Sigmoid colon (tissue), 6 donors: ENCODE measurements at regions not wholly inside any gene's neighbourhood (a gene's known extent, or its start where the extent isn't known, plus 50 kb on each side); places are given as distances from the start of the nearest gene placed in this dataset.

ENCODE experiments used
- DNase-seq: peaks from one replicate; pipeline ENCODE4 v3.0.0-alpha.2; 2019
- H3K27ac ChIP-seq, 4 donors: fragments of 200-600 bp; sonication (generic); one replicate each; pipeline ENCODE4 v1.5.1; 2016 to 2019; ENCODE audit warnings: mild to moderate bottlenecking in 1 of 4
- H3K27me3 ChIP-seq, 3 donors: fragments of 200-600 bp; sonication (generic); one replicate each; pipeline ENCODE4 v1.5.1; 2019; ENCODE audit warnings: mild to moderate bottlenecking in 1 of 3
- H3K36me3 ChIP-seq, 4 donors: fragments of 200-600 bp; sonication (generic); one replicate each; pipeline ENCODE4 v1.5.1; 2016 to 2019
- H3K4me1 ChIP-seq, 4 donors: fragments of 200-600 bp; sonication (generic); one replicate each; pipeline ENCODE4 v1.5.1; 2017 to 2019
- H3K4me3 ChIP-seq, 4 donors: fragments of 200-600 bp; sonication (generic); one replicate each; pipeline ENCODE4 v1.5.1; 2017 to 2019; ENCODE audit warnings: mild to moderate bottlenecking in 2 of 4, moderate library complexity in 1 of 4
- H3K9me3 ChIP-seq, 4 donors: fragments of 200-600 bp in 3 of 4; sonication (generic) in 3 of 4; one replicate each; pipeline versions ENCODE4 v1.5.1 to v1.6.1; 2013 to 2019
- EP300 ChIP-seq, 4 donors: sonication (generic); formaldehyde crosslinking; IDR thresholded peaks; one replicate each; pipeline ENCODE4 v1.6.1; 2017; ENCODE audit warnings: antibody characterized with exemption in 4 of 4
- POLR2A ChIP-seq, 2 donors: fragments of 450-650 bp; IDR thresholded peaks; one replicate each; pipeline ENCODE4 v1.6.1; 2016; ENCODE audit warnings: antibody characterized with exemption in 2 of 2, mild to moderate bottlenecking in 2 of 2, moderate library complexity in 2 of 2
- POLR2AphosphoS5 ChIP-seq, 4 donors: sonication (generic); formaldehyde crosslinking; IDR thresholded peaks; one replicate each; pipeline ENCODE4 v1.6.1; 2017; ENCODE audit warnings: antibody characterized with exemption in 4 of 4
- WGBS, 2 donors: extraction: QIAGEN DNeasy Blood & Tissue Kit; methylation state at CpG; one replicate each; pipeline ENCODE4 v1.1.7; 2013; 5-methylcytosine and 5-hydroxymethylcytosine counted together
- intact Hi-C: fragments of 100-400 bp; cut with DNase I; formaldehyde crosslinking; loops from one replicate; pipeline ENCODE4 v1.15.1; 2023
- TF ChIP-seq, protein P1 (sequence below), 4 experiments: fragments of 450-650 bp in 3 of 4; fragments of 200-600 bp in 1 of 4; IDR thresholded peaks; one replicate each; pipeline ENCODE4 v1.5.1; 2016 to 2019; ENCODE audit warnings: antibody characterized with exemption in 4 of 4, mild to moderate bottlenecking in 3 of 4, moderate library complexity in 2 of 4
- donor health status: healthy with polysubstance abuse.
- donor health status: healthy.

DNA sequence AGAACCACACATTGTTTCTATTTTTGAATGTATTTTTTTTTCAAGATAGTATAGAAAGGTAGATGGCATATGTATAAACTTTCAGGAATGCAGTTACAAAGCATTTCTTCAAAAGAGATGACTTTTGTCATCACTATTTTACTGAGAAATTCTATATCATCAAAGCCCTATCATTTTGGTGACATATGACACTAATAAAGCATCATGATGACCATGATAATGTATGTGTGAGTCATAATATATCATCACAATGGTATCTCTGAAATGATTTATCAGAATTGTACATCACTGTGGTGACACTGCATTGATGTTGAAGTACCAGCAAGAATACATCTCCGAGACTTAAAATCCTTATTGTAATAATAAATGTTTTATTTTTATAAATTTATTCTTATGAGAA is 1740.8 kb downstream of the PCDH7 start:
- whole genome bisulfite sequencing, 2 donors, result 93 to 94% methylated on average over 1 of the region's 1 CpG

DNA sequence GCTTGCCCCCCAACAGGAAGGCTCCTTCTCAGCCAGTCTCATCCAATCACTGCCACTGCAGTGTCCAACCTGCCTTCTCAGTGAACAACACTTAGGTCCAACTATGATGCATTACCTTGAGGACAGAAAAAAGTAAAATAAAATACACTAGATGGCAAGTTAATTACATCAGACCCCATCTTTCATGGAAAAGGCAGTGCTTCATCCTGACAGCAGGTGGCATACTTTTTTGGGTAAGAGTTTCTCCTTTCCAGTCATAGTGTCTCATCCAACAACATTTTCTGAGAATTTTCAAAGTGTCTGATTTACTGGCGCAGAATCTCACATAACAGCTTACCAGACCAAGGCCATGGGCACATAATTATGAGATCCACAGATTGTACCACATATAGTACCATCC is 1742.8 kb downstream of the PCDH7 start:
- Histone ChIP-seq H3K27ac (no peak overlapping the region), H3K27me3 (no peaks in the 10 kb centered on the region), H3K9me3 (no peaks in the 10 kb centered on the region), H3K4me1 (no peaks in the 10 kb centered on the region), H3K36me3 (no peaks in the 10 kb centered on the region), H3K4me3 (no peak overlapping the region)
- intact Hi-C loops, result no loop called here
- TF ChIP-seq EP300 (IDR thresholded peaks at IDR 0.05) (no peak), POLR2AphosphoS5 (IDR thresholded peaks at IDR 0.05) (no peak)
- 80 to 93% methylated on average over 1 of the region's 1 CpG for WGBS, 2 donors
- no peak for DNase-seq

More for the DNA sequence above, 1740.8 kb downstream of the PCDH7 start:
- intact Hi-C loops, result no loop called here
- no peaks in the 10 kb centered on the region for H3K9me3 ChIP-seq
- TF ChIP-seq EP300 (IDR thresholded peaks at IDR 0.05) (no peak), POLR2AphosphoS5 (IDR thresholded peaks at IDR 0.05) (no peak), POLR2A (IDR thresholded peaks at IDR 0.05) (no peak)
- TF ChIP-seq, protein P1, sequence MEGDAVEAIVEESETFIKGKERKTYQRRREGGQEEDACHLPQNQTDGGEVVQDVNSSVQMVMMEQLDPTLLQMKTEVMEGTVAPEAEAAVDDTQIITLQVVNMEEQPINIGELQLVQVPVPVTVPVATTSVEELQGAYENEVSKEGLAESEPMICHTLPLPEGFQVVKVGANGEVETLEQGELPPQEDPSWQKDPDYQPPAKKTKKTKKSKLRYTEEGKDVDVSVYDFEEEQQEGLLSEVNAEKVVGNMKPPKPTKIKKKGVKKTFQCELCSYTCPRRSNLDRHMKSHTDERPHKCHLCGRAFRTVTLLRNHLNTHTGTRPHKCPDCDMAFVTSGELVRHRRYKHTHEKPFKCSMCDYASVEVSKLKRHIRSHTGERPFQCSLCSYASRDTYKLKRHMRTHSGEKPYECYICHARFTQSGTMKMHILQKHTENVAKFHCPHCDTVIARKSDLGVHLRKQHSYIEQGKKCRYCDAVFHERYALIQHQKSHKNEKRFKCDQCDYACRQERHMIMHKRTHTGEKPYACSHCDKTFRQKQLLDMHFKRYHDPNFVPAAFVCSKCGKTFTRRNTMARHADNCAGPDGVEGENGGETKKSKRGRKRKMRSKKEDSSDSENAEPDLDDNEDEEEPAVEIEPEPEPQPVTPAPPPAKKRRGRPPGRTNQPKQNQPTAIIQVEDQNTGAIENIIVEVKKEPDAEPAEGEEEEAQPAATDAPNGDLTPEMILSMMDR (IDR thresholded peaks at IDR 0.05), result no peak
- no peak overlapping the region for H3K27ac ChIP-seq
- H3K4me1 ChIP-seq, result no peaks in the 10 kb centered on the region
- no peaks in the 10 kb centered on the region for H3K27me3 ChIP-seq
- no peak overlapping the region for H3K4me3 ChIP-seq
- no peak for DNase-seq
- no peaks in the 10 kb centered on the region for H3K36me3 ChIP-seq

DNA sequence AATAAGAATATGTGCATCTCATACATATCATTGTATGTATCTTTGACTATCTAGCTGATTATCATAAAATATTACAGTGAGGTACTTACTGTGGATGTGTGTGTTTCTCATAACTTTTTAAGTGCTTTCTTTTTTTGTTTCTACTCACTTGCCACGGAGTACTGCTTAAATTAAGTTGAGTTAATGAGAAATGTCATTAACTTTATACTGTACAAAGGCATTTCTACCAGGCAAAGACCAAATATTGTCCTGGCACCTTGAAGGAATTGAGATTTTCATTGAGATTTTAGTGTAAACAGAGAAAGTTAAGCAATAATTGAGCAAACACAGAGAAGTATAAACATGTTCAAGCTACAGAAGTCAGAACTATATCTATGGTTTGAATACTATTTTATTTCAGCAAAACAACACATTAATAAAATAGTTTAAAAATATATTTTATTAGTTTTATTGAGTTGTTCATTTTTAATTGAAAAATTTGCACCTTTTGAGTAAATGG is 1750.0 kb downstream of the PCDH7 start:
- Histone ChIP-seq H3K27me3 (no peaks in the 10 kb centered on the region), H3K4me1 (no peaks in the 10 kb centered on the region), H3K36me3 (no peaks in the 10 kb centered on the region), H3K4me3 (no peak overlapping the region), H3K27ac (no peak overlapping the region), H3K9me3 (no peaks in the 10 kb centered on the region)
- 8 to 48% methylated on average over 1 of the region's 1 CpG for WGBS, 2 donors
- no peak for DNase-seq
- TF ChIP-seq POLR2AphosphoS5 (IDR thresholded peaks at IDR 0.05), result no peak
- no peak for TF ChIP-seq EP300 (IDR thresholded peaks at IDR 0.05)
- no peak for TF ChIP-seq POLR2A (IDR thresholded peaks at IDR 0.05)
- TF ChIP-seq, protein P1 (IDR thresholded peaks at IDR 0.05), result no peak
- intact Hi-C loops, result no loop called here

DNA sequence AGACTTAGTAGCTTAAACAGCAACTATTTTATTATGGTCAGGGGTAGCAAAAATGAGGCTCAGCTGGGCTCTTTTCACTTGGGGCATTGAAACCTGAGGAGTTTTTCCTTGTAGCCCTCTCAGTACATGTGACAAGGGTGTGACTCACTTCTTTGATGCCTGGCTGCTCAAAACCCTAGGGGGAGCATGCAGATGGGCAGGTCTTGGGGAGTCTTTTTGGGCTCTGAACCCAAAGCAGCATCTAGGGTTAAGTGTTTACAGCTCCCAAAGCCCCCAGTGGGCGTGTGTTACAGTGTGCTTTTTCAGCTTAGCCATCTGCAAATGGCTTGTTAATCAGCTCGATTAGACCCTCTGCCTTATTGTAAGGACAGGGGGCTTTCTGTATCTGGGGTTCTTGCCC is 1752.7 kb downstream of the PCDH7 start:
- intact Hi-C loops, result no loop called here
- Histone ChIP-seq H3K36me3 (no peaks in the 10 kb centered on the region), H3K4me3 (no peak overlapping the region), H3K27ac (no peak overlapping the region), H3K4me1 (peaks cover 0 to 5% (median 0%) of the 10 kb centered on the region in 4 donors), H3K9me3 (no peaks in the 10 kb centered on the region), H3K27me3 (no peaks in the 10 kb centered on the region)
- 69 to 73% methylated on average over 2 of the region's 2 CpGs for WGBS, 2 donors
- no peak for DNase-seq
- TF ChIP-seq, protein P1 (IDR thresholded peaks at IDR 0.05), result no peak
- TF ChIP-seq POLR2AphosphoS5 (IDR thresholded peaks at IDR 0.05) (no peak), POLR2A (IDR thresholded peaks at IDR 0.05) (no peak), EP300 (IDR thresholded peaks at IDR 0.05) (no peak)

DNA sequence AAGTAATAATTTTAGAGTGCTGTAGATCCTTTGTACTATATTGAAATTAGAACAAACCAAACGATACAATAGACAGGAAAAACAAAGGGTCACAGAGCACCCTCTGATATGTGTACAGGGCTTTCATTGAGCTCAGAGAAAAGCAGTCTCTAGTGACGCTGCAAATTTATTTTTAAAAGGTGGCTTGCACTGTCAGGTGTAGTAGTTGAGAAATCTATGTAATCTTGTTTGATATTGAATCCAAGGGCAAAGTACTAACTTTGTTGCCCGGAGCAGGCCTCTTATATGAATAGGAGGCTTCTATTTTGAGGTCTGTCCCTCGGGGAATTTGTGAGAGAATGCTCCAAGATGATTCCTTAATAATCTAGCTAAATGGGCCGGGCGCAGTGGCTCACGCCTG is 1755.5 kb downstream of the PCDH7 start:
- TF ChIP-seq POLR2AphosphoS5 (IDR thresholded peaks at IDR 0.05), result no peak
- no peak for TF ChIP-seq POLR2A (IDR thresholded peaks at IDR 0.05)
- TF ChIP-seq, protein P1 (IDR thresholded peaks at IDR 0.05), result no peak
- TF ChIP-seq EP300 (IDR thresholded peaks at IDR 0.05), result no peak
- Histone ChIP-seq H3K27me3 (no peaks in the 10 kb centered on the region), H3K4me3 (no peak overlapping the region), H3K27ac (no peak overlapping the region), H3K9me3 (no peaks in the 10 kb centered on the region), H3K36me3 (no peaks in the 10 kb centered on the region), H3K4me1 (peaks cover 0 to 5% (median 0%) of the 10 kb centered on the region in 4 donors)
- no peak for DNase-seq
- intact Hi-C loops, result no loop called here
- 63 to 84% methylated on average over 7 of the region's 7 CpGs for WGBS, 2 donors
